Hepatocyte (in vitro differentiated cells): ENCODE measurements at regions not wholly inside any gene's neighbourhood (a gene's known extent, or its start where the extent isn't known, plus 50 kb on each side); places are given as distances from the start of the nearest gene placed in this dataset.

ENCODE experiments used
- CTCF ChIP-seq: fragments of 200-600 bp; sonication (generic); IDR thresholded peaks from 2 replicates; pipeline ENCODE4 v1.5.1; 2016; ENCODE audit warnings: antibody characterized with exemption, mild to moderate bottlenecking; ENCODE audit not compliant: poor library complexity
- EZH2 ChIP-seq: fragments of 200-600 bp; sonication (generic); IDR thresholded peaks from 2 replicates; pipeline ENCODE4 v1.6.1; 2016; ENCODE audit warnings: antibody characterized with exemption, mild to moderate bottlenecking, borderline replicate concordance

- TF ChIP-seq CTCF (no peak), EZH2 (no peak)
These were observed 585.4 kb downstream of the USP25 start for GRCh38 chr21:16315223-16315622.
